ENCODE measurements at regions not wholly inside any gene's neighbourhood (a gene's known extent, or its start where the extent isn't known, plus 50 kb on each side); places are given as distances from the start of the nearest gene placed in this dataset.

DNA sequence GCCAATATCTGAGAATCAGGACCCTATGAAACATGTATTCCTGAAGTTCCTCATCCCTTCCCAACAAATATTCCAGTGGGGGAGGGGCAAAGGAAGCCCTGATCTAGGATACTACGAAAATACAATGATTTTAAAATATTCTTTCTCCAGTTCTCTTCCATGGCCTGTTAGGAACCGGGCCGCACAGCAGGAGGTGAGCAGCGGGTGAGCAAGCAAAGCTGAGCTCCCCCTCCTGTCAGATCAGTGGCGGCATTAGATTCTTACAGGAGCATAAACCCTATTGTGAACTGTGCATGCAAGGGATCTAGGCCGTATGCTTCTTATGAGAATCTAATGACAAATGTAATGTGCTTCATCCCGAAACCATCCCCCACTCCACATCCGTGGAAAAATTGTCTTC is 370.8 kb downstream of the WDR11 start:
- TF ChIP-seq, protein P1, sequence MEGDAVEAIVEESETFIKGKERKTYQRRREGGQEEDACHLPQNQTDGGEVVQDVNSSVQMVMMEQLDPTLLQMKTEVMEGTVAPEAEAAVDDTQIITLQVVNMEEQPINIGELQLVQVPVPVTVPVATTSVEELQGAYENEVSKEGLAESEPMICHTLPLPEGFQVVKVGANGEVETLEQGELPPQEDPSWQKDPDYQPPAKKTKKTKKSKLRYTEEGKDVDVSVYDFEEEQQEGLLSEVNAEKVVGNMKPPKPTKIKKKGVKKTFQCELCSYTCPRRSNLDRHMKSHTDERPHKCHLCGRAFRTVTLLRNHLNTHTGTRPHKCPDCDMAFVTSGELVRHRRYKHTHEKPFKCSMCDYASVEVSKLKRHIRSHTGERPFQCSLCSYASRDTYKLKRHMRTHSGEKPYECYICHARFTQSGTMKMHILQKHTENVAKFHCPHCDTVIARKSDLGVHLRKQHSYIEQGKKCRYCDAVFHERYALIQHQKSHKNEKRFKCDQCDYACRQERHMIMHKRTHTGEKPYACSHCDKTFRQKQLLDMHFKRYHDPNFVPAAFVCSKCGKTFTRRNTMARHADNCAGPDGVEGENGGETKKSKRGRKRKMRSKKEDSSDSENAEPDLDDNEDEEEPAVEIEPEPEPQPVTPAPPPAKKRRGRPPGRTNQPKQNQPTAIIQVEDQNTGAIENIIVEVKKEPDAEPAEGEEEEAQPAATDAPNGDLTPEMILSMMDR (IDR thresholded peaks at IDR 0.05; ENCODE audit: low read length, missing control alignments): no peak
- H3K4me3 ChIP-seq (replicated peaks; ENCODE audit: low read depth, low read length): no peak overlapping the region
- DNase-seq (ENCODE audit: low read depth): no peak

DNA sequence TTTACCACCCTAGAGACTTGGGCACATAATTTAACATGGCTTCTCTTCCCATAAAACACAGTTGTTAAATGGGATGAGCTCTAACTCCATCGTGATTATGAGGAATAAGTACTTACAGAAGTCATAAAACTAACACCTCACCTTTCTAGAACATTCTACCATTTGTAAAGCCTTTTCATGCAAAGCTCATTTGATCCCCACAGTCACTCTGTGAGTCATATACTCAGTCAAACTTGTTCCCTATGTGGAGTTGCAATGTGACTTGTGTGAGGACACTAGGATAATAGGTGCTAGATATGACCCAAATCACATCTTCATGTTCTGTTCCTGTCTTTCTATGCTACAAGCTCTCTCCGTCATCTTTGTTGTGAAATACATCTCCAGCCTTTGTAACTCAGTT is 371.7 kb downstream of the WDR11 start:
- TF ChIP-seq, protein P1 (IDR thresholded peaks at IDR 0.05; ENCODE audit: low read length, missing control alignments): no peak
- no peak for DNase-seq (ENCODE audit: low read depth)
- no peak overlapping the region for H3K4me3 ChIP-seq (replicated peaks; ENCODE audit: low read depth, low read length)

DNA sequence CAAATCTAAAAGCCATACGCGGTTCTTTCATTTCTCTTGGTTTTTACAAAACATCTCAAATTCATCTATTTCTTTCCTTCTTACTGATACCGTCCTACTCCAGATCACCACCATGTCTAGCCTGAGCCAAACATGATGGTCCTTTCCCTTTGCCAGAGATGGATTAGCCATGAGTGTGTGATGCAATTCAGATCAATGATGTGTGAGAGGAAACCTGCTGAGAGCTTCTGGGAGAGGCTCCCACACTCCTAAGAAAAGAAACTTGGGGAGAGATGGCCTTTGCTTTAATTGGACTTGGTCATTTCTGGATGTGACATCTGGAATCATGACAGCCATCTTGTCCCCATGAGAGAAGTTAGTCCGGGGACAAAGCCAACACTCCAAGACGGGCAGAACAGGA is 367.2 kb downstream of the FGFR2 start:
- DNase-seq (ENCODE audit: low read depth): no peak
- TF ChIP-seq, protein P1 (IDR thresholded peaks at IDR 0.05; ENCODE audit: low read length, missing control alignments): no peak
- H3K4me3 ChIP-seq (replicated peaks; ENCODE audit: low read depth, low read length): no peak overlapping the region

DNA sequence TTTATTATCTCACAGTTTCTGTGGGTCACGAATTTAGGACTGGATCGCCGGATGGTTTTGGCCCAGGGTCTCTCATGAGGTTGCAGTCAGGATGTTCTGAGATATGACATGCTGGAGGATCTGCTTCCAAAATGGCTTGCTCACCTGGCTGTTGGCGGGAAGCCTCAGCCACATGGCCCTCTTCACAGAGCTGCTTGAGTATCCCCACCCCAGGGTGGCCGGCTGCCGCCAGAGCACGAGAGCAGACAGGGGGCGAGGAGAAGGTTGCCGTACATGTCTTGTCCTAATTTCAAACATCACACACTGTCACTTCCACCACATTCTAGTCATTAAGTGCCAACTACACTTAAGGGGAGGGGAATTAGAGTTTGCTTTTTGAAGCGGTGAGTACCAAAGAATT is 365.8 kb downstream of the FGFR2 start:
- TF ChIP-seq, protein P1 (IDR thresholded peaks at IDR 0.05; ENCODE audit: low read length, missing control alignments): no peak
- no peak overlapping the region for H3K4me3 ChIP-seq (replicated peaks; ENCODE audit: low read depth, low read length)
- DNase-seq (ENCODE audit: low read depth): no peak

DNA sequence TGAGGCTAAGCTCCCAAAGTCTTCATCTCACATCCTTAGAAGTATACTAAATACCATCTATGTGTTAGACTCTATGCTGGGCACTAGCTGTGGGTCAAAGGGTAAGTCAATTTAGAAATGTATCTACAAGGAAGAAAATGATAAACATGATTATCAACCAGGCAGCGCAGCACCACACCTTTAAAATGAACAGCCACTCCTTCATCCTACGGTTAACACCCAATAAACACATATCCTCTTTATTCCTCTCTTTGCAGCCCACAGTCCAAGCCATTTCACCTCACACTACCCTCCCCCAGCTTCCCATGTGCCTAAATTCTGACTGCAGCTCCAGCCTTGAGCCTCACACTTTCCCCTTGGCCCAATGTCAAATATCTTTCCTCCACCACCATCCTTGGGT is 362.6 kb downstream of the FGFR2 start:
- no peak for DNase-seq (ENCODE audit: low read depth)
- TF ChIP-seq, protein P1 (IDR thresholded peaks at IDR 0.05; ENCODE audit: low read length, missing control alignments): no peak
- no peak overlapping the region for H3K4me3 ChIP-seq (replicated peaks; ENCODE audit: low read depth, low read length)

DNA sequence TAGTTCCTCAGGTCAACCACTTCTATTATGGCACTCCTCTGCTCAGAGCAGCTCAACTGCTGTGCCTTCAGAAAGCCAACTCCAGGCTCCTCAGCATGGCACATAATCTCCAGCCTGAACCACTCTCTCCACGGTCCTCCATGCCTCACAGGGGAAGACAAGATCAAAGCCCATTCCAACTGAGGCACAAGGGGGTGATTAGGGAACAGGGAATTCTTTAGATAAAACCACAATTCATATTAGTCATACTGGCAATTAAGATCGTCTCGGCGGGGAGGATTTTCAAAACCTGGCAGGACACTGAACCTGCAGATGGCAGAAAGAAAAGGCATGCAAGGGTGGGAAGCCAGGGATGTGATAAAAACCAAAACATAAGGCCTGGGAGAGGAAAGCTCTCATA is 361.6 kb downstream of the FGFR2 start:
- H3K4me3 ChIP-seq (replicated peaks; ENCODE audit: low read depth, low read length): no peak overlapping the region
- no peak for DNase-seq (ENCODE audit: low read depth)
- TF ChIP-seq, protein P1 (IDR thresholded peaks at IDR 0.05; ENCODE audit: low read length, missing control alignments): no peak

DNA sequence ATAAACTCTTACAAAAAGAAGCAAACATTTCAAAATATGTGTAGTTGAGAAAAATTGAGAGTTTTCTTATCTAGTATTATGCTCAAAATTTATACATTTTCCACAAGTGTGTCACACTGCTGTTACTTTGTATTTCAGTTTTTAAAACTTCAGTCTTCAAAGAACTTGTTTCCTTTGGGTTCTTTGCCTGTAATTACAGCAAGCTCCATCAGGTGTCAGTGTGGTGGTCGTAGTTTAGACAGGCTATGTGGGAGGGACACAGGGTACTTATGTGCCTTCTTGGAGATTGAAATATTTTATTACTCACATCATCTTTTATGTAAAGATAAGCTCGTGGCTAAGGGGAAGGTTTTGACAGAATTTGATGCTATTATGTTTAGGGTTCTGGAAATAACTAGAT is 360.5 kb downstream of the FGFR2 start:
- TF ChIP-seq, protein P1 (IDR thresholded peaks at IDR 0.05; ENCODE audit: low read length, missing control alignments): no peak
- H3K4me3 ChIP-seq (replicated peaks; ENCODE audit: low read depth, low read length): no peak overlapping the region
- DNase-seq (ENCODE audit: low read depth): no peak
